Activated CD8-positive, alpha-beta memory T cell treated with anti-CD3 and anti-CD28 coated beads, Interleukin-2, amount 50 U/mL, for 24 hours (primary cell): ENCODE measurements at regions not wholly inside any gene's neighbourhood (a gene's known extent, or its start where the extent isn't known, plus 50 kb on each side); places are given as distances from the start of the nearest gene placed in this dataset.
"Not testable (repeated sequence)": the region's sequence is repeated elsewhere in the genome, so short reads cannot be mapped to it uniquely, and the experiment has no call there.

Experiments
- DNase-seq: peaks from one replicate; pipeline ENCODE4 v3.0.0-alpha.2; 2020; ENCODE audit errors: extremely low read depth

- no peak for DNase-seq
These were observed 113.9 kb upstream of the DYRK2 start for GRCh38 chr12:67534681-67535080.

- DNase-seq: no peak
These were observed 113.4 kb upstream of the DYRK2 start for GRCh38 chr12:67535176-67535575.

- no peak for DNase-seq
These were observed 112.6 kb upstream of the DYRK2 start for GRCh38 chr12:67535971-67536370.

- DNase-seq: no peak
These were observed 109.2 kb upstream of the DYRK2 start for GRCh38 chr12:67539329-67539728.

GRCh38 chr12:67539946-67540345, 108.6 kb upstream of the DYRK2 start:
- no peak for DNase-seq

GRCh38 chr12:67540920-67541624, 107.5 kb upstream of the DYRK2 start:
- no peak for DNase-seq

GRCh38 chr12:67541625-67541991, 106.9 kb upstream of the DYRK2 start:
- DNase-seq: no peak

GRCh38 chr12:67543021-67543770, 105.3 kb upstream of the DYRK2 start:
- no peak for DNase-seq

GRCh38 chr12:67545298-67545697, 103.2 kb upstream of the DYRK2 start:
- no peak for DNase-seq

- no peak for DNase-seq
These were observed 101.8 kb upstream of the DYRK2 start for GRCh38 chr12:67546746-67547145.

- DNase-seq: not testable (repeated sequence)
These were observed 93.3 kb upstream of the DYRK2 start for GRCh38 chr12:67555075-67555717.

- no peak for DNase-seq
These were observed 89.8 kb upstream of the DYRK2 start for GRCh38 chr12:67558775-67559174.

- no peak for DNase-seq
These were observed 88.8 kb upstream of the DYRK2 start for GRCh38 chr12:67559751-67560150.

GRCh38 chr12:67562513-67563287, 85.8 kb upstream of the DYRK2 start:
- no peak for DNase-seq

GRCh38 chr12:67568055-67568454, 80.5 kb upstream of the DYRK2 start:
- no peak for DNase-seq

- DNase-seq: no peak
These were observed 76.1 kb upstream of the DYRK2 start for GRCh38 chr12:67572492-67572891.

GRCh38 chr12:67573566-67573965, 75.0 kb upstream of the DYRK2 start:
- no peak for DNase-seq

- DNase-seq: no peak
These were observed 69.4 kb upstream of the DYRK2 start for GRCh38 chr12:67578976-67579661.

- no peak for DNase-seq
These were observed 68.9 kb upstream of the DYRK2 start for GRCh38 chr12:67579662-67580003.

- DNase-seq: no peak
These were observed 66.2 kb upstream of the DYRK2 start for GRCh38 chr12:67582238-67582834.

GRCh38 chr12:67582844-67583243, 65.7 kb upstream of the DYRK2 start:
- no peak for DNase-seq
